HG03139 (cell line): ENCODE measurements at regions not wholly inside any gene's neighbourhood (a gene's known extent, or its start where the extent isn't known, plus 50 kb on each side); places are given as distances from the start of the nearest gene placed in this dataset.
A peak's percentile ranks its signal among the peaks of the same experiment; 100 is the strongest.
"Not testable (repeated sequence)": the region's sequence is repeated elsewhere in the genome, so short reads cannot be mapped to it uniquely, and the experiment has no call there.

Experiments used
- ATAC-seq: cut with Tn5 transposase; IDR thresholded peaks from one replicate; pipeline ENCODE4 v1.9.1; 2021; ENCODE audit not compliant: unreplicated experiment

GRCh38 chr3:137820366-137820765, 56.3 kb downstream of the SOX14 start:
- ATAC-seq = no peak

- no peak for ATAC-seq
Measured at GRCh38 chr3:137835096-137835495, 71.0 kb downstream of the SOX14 start.

GRCh38 chr3:137845194-137845593, 81.1 kb downstream of the SOX14 start:
- no peak for ATAC-seq

- no peak for ATAC-seq
Measured at GRCh38 chr3:137845666-137846065, 81.6 kb downstream of the SOX14 start.

- no peak for ATAC-seq
Measured at GRCh38 chr3:137852391-137852830, 88.3 kb downstream of the SOX14 start.

- ATAC-seq = no peak
Measured at GRCh38 chr3:137854533-137855261, 90.6 kb downstream of the SOX14 start.

- no peak for ATAC-seq
Measured at GRCh38 chr3:137866001-137866400, 101.9 kb downstream of the SOX14 start.

- no peak for ATAC-seq
Measured at GRCh38 chr3:137866933-137867332, 102.8 kb downstream of the SOX14 start.

GRCh38 chr3:137867611-137868010, 103.5 kb downstream of the SOX14 start:
- ATAC-seq = no peak

GRCh38 chr3:137869022-137869421, 104.9 kb downstream of the SOX14 start:
- no peak for ATAC-seq

GRCh38 chr3:137872589-137872988, 108.5 kb downstream of the SOX14 start:
- ATAC-seq = not testable (repeated sequence)

- not testable (repeated sequence) for ATAC-seq
Measured at GRCh38 chr3:137896842-137897241, 113.1 kb upstream of the CLDN18 start.

- ATAC-seq = no peak
Measured at GRCh38 chr3:137906985-137907649, 102.8 kb upstream of the CLDN18 start.

- ATAC-seq = no peak
Measured at GRCh38 chr3:137924628-137925027, 85.3 kb upstream of the CLDN18 start.

- ATAC-seq = no peak
Measured at GRCh38 chr3:137925080-137925479, 84.9 kb upstream of the CLDN18 start.

GRCh38 chr3:137926991-137927390, 83.0 kb upstream of the CLDN18 start:
- ATAC-seq = no peak

GRCh38 chr3:137930976-137931375, 79.0 kb upstream of the CLDN18 start:
- no peak for ATAC-seq

GRCh38 chr3:137938876-137939275, 71.1 kb upstream of the CLDN18 start:
- ATAC-seq = no peak

- no peak for ATAC-seq
Measured at GRCh38 chr3:137944593-137944992, 65.4 kb upstream of the CLDN18 start.

- peak; percentile 67 for ATAC-seq
Measured at GRCh38 chr3:137946356-137946973, 63.5 kb upstream of the CLDN18 start.

GRCh38 chr3:137947117-137947516, 62.8 kb upstream of the CLDN18 start:
- ATAC-seq = no peak
